IMR-90 (cell line): ENCODE measurements at regions not wholly inside any gene's neighbourhood (a gene's known extent, or its start where the extent isn't known, plus 50 kb on each side); places are given as distances from the start of the nearest gene placed in this dataset.

ENCODE experiments used
- ATAC-seq: fragments of 200-7000 bp; cut with Tn5 transposase; 2 replicates; pipeline ENCODE4 v1.9.1; 2020; ENCODE audit warnings: low read depth, mild to moderate bottlenecking, moderate library complexity
- BruUV-seq: library from RNA; stranded (reverse); fragments of 400-500 nt; replicated peaks from 2 replicates; lab custom pipeline; 2021; lab: Mats Ljungman, UMichigan
- CTCF ChIA-PET: fragments of 300-600 bp; formaldehyde crosslinking; extraction: SDS; loops from one replicate; lab custom pipeline; 2021; ENCODE audit warnings: antibody characterized with exemption; lab: Yijun Ruan, JAX
- POLR2A ChIA-PET: fragments of 300-600 bp; sonication (Branson Sonifier 250); formaldehyde crosslinking; loops from one replicate; lab custom pipeline; 2022; ENCODE audit warnings: antibody characterized with exemption; ENCODE audit not compliant: unreplicated experiment; lab: Charles Lee
- DNase-seq: peaks from one replicate; pipeline ENCODE4 v3.0.0; 2013
- H2AFZ ChIP-seq: replicated peaks from 2 replicates; pipeline ENCODE3; 2013; ENCODE audit warnings: low read length, mild to moderate bottlenecking; ENCODE audit not compliant: poor library complexity
- H2AK5ac ChIP-seq: 2 replicates; pipeline ENCODE4 v1.6.1; 2013; ENCODE audit warnings: low read depth, low read length, inconsistent platforms
- H2AK9ac ChIP-seq: replicated peaks from 2 replicates; pipeline ENCODE3; 2013; ENCODE audit warnings: mild to moderate bottlenecking, low read depth, low read length, moderate library complexity; ENCODE audit not compliant: poor library complexity
- H2BK120ac ChIP-seq: 2 replicates; pipeline ENCODE4 v1.6.1; 2013; ENCODE audit warnings: low read depth, low read length, inconsistent platforms
- H2BK15ac ChIP-seq: 3 replicates; pipeline ENCODE4 v1.6.1; 2013; ENCODE audit warnings: low read depth, low read length, inconsistent platforms
- H2BK20ac ChIP-seq: 2 replicates; pipeline ENCODE4 v1.6.1; 2013; ENCODE audit warnings: low read depth, mild to moderate bottlenecking, inconsistent platforms, low read length, moderate library complexity
- H2BK5ac ChIP-seq: 2 replicates; pipeline ENCODE4 v1.6.1; 2013; ENCODE audit warnings: mild to moderate bottlenecking, low read depth, low read length, inconsistent platforms; ENCODE audit not compliant: poor library complexity, severe bottlenecking
- H3K14ac ChIP-seq: replicated peaks from 2 replicates; pipeline ENCODE4 v1.6.1; 2013; ENCODE audit warnings: low read depth, low read length, inconsistent platforms
- H3K18ac ChIP-seq: 2 replicates; pipeline ENCODE4 v1.6.1; 2013; ENCODE audit warnings: low read depth, low read length, control low read depth
- H3K23ac ChIP-seq: 2 replicates; pipeline ENCODE4 v1.6.1; 2013; ENCODE audit warnings: low read depth, low read length, inconsistent platforms
- H3K27ac ChIP-seq: 2 replicates; pipeline ENCODE4 v1.5.1; 2013; ENCODE audit warnings: mild to moderate bottlenecking, control low read depth, low read length; ENCODE audit not compliant: insufficient read depth
- H3K27me3 ChIP-seq: 2 replicates; pipeline ENCODE4 v1.6.1; 2013; ENCODE audit warnings: low read length; ENCODE audit not compliant: control insufficient read depth, insufficient read depth
- H3K36me3 ChIP-seq: 2 replicates; pipeline ENCODE4 v1.6.1; 2013; ENCODE audit warnings: low read length, mixed read lengths; ENCODE audit not compliant: control insufficient read depth, insufficient read depth
- H3K4ac ChIP-seq: 2 replicates; pipeline ENCODE4 v1.6.1; 2013; ENCODE audit warnings: low read depth, low read length, inconsistent platforms
- H3K4me1 ChIP-seq: 2 replicates; pipeline ENCODE4 v1.6.1; 2013; ENCODE audit warnings: low read length, mixed read lengths; ENCODE audit not compliant: control insufficient read depth, insufficient read depth
- H3K4me2 ChIP-seq: 2 replicates; pipeline ENCODE4 v1.6.1; 2013; ENCODE audit warnings: low read depth, mild to moderate bottlenecking, control low read depth, low read length, moderate library complexity
- H3K4me3 ChIP-seq: 2 replicates; pipeline ENCODE4 v1.5.1; 2013; ENCODE audit warnings: low read depth, mild to moderate bottlenecking, control low read depth, low read length, moderate library complexity; ENCODE audit not compliant: insufficient read depth
- H3K56ac ChIP-seq: 2 replicates; pipeline ENCODE4 v1.6.1; 2013; ENCODE audit warnings: low read length, inconsistent platforms; ENCODE audit not compliant: insufficient read depth; ENCODE audit errors: extremely low read depth
- H3K79me1 ChIP-seq, 2 experiments: 2 replicates each; pipeline ENCODE4 v1.6.1; 2013; ENCODE audit warnings: low read length in 2 of 2, inconsistent platforms in 1 of 2, low read depth in 1 of 2
- H3K9ac ChIP-seq: 2 replicates; pipeline ENCODE4 v1.6.1; 2013; ENCODE audit warnings: low read depth, low read length, control low read depth
- H3K9me1 ChIP-seq: 2 replicates; pipeline ENCODE4 v1.6.1; 2013; ENCODE audit warnings: low read length, inconsistent platforms; ENCODE audit not compliant: insufficient read depth
- H3K9me3 ChIP-seq: 2 replicates; pipeline ENCODE4 v1.6.1; 2013; ENCODE audit warnings: low read length; ENCODE audit not compliant: control insufficient read depth, insufficient read depth
- H4K20me1 ChIP-seq: 2 replicates; pipeline ENCODE4 v1.6.1; 2013; ENCODE audit warnings: low read length, inconsistent platforms; ENCODE audit not compliant: insufficient read depth
- H4K5ac ChIP-seq: 2 replicates; pipeline ENCODE4 v1.6.1; 2013; ENCODE audit warnings: mild to moderate bottlenecking, low read depth, low read length, control low read depth
- H4K8ac ChIP-seq, 2 experiments: 2 replicates each; pipeline ENCODE4 v1.6.1; 2013; ENCODE audit warnings: low read depth in 2 of 2, low read length in 2 of 2, control low read depth in 1 of 2, inconsistent platforms in 1 of 2
- H4K91ac ChIP-seq: 2 replicates; pipeline ENCODE4 v1.6.1; 2013; ENCODE audit warnings: low read depth, low read length, inconsistent platforms; ENCODE audit not compliant: insufficient read depth
- BHLHE40 ChIP-seq: fragments of 150-350 bp; IDR thresholded peaks from 2 replicates; pipeline ENCODE4 v1.6.1; 2016; ENCODE audit warnings: mild to moderate bottlenecking, low read depth, low read length
- CEBPB ChIP-seq: IDR thresholded peaks from 2 replicates; pipeline ENCODE4 v1.6.1; 2012; ENCODE audit warnings: low read depth, low read length, improper control_type of control experiment
- CHD1 ChIP-seq: IDR thresholded peaks from 2 replicates; pipeline ENCODE4 v1.6.1; 2012; ENCODE audit warnings: low read depth, low read length, improper control_type of control experiment
- FOS ChIP-seq: fragments of 150-350 bp; IDR thresholded peaks from 2 replicates; pipeline ENCODE4 v1.6.1; 2016; ENCODE audit warnings: low read depth, low read length
- MAFK ChIP-seq: IDR thresholded peaks from 2 replicates; pipeline ENCODE4 v1.6.1; 2012; ENCODE audit warnings: low read depth, low read length, improper control_type of control experiment
- MAZ ChIP-seq: IDR thresholded peaks from 2 replicates; pipeline ENCODE4 v1.6.1; 2012; ENCODE audit warnings: low read depth, mild to moderate bottlenecking, low read length, improper control_type of control experiment, moderate library complexity, borderline replicate concordance
- MXI1 ChIP-seq: IDR thresholded peaks from 2 replicates; pipeline ENCODE4 v1.6.1; 2012; ENCODE audit warnings: low read depth, mild to moderate bottlenecking, low read length, moderate library complexity, borderline replicate concordance
- NFE2L2 ChIP-seq: fragments of 150-350 bp; IDR thresholded peaks from 2 replicates; pipeline ENCODE4 v1.6.1; 2016; ENCODE audit warnings: low read depth, mild to moderate bottlenecking, low read length
- POLR2A ChIP-seq: IDR thresholded peaks from 2 replicates; pipeline ENCODE4 v1.6.1; 2012; ENCODE audit warnings: mild to moderate bottlenecking, low read depth, low read length
- RAD21 ChIP-seq: IDR thresholded peaks from 2 replicates; pipeline ENCODE4 v1.6.1; 2012; ENCODE audit warnings: low read length, improper control_type of control experiment
- RCOR1 ChIP-seq: IDR thresholded peaks from 2 replicates; pipeline ENCODE4 v1.6.1; 2012; ENCODE audit warnings: mild to moderate bottlenecking, low read length, improper control_type of control experiment; ENCODE audit not compliant: insufficient replicate concordance
- RFX5 ChIP-seq: IDR thresholded peaks from 2 replicates; pipeline ENCODE4 v1.8.0; 2012; ENCODE audit warnings: low read depth, mild to moderate bottlenecking, low read length, moderate library complexity
- SMC3 ChIP-seq: fragments of 150-350 bp; IDR thresholded peaks from 2 replicates; pipeline ENCODE4 v1.6.1; 2016; ENCODE audit warnings: low read depth, mild to moderate bottlenecking, antibody characterized with exemption, low read length, moderate library complexity
- WGBS, 2 experiments: methylation state at CpG; one replicate each; pipeline versions ENCODE4 v1.1.5 to v1.1.7; 2013; ENCODE audit warnings: missing lambda C conversion rate in 2 of 2; ENCODE audit not compliant: insufficient read length in 1 of 2; ENCODE audit errors: extremely low coverage in 2 of 2; 5-methylcytosine and 5-hydroxymethylcytosine counted together
- dilution Hi-C: fragments of 300-500 bp; cut with HindIII; formaldehyde crosslinking; loops from one replicate; pipeline ENCODE4 v1.14.3; 2018; ENCODE audit warnings: low sequenced_read_pairs; ENCODE audit not compliant: unreplicated experiment
- in situ Hi-C: fragments of 300-500 bp; cut with MboI; formaldehyde crosslinking; loops from 3 replicates; pipeline ENCODE4 v1.14.3; 2019; ENCODE audit warnings: low sequenced_read_pairs, inconsistent platforms, mixed read lengths
- intact Hi-C: fragments of 100-400 bp; cut with micrococcal nuclease; formaldehyde crosslinking; loops from 2 replicates; pipeline ENCODE4 v1.10.0; 2022
- TF ChIP-seq, protein P1 (sequence below): fragments of 150-350 bp; IDR thresholded peaks from 2 replicates; pipeline ENCODE4 v1.6.1; 2017; ENCODE audit warnings: mild to moderate bottlenecking, antibody characterized with exemption, low read length, low read depth
- TF ChIP-seq, protein P2 (sequence below): fragments of 150-350 bp; IDR thresholded peaks from 2 replicates; pipeline ENCODE4 v1.6.1; 2016; ENCODE audit warnings: low read depth, mild to moderate bottlenecking, low read length, moderate library complexity, borderline replicate concordance
- TF ChIP-seq, protein P3 (sequence below): conservative IDR thresholded peaks from 2 replicates; pipeline ENCODE4 v1.5.1; 2012; ENCODE audit warnings: mild to moderate bottlenecking, low read depth, low read length, improper control_type of control experiment

DNA sequence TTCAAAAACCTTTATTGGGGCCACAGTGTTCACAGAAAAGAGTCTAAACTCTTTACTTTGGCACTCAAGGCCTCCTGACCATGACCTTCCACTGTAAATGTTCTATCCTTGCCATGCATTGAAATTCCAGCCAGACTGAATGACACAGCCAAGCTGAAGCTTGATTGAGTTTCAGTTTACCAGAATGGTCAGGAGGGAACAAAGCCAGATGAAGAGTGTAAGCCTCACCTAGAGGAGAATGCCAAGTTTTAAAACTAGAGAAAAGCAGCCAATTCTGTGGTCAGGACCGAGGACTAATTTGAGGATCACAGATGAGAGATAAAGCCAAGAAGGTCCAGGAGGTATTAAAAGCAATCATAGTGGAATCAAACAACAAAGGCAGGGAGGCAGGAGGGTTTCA is 215.3 kb downstream of the KCNA4 start:
- no peak overlapping the region for H2AK5ac ChIP-seq
- H3K4me2 ChIP-seq = no peak overlapping the region
- H3K4me1 ChIP-seq = no peaks in the 10 kb centered on the region
- no peak overlapping the region for H3K27ac ChIP-seq
- intact Hi-C loops = no loop called here
- H3K56ac ChIP-seq = no peak overlapping the region
- no peak overlapping the region for H3K18ac ChIP-seq
- no TSS peak for BruUV-seq
- H3K9ac ChIP-seq = no peak overlapping the region
- H2AK9ac ChIP-seq = no peak overlapping the region
- no peak overlapping the region for H2BK20ac ChIP-seq
- DNase-seq (no peak), ATAC-seq (no peak)
- H3K4me3 ChIP-seq = no peak overlapping the region
- H3K27me3 ChIP-seq = no peaks in the 10 kb centered on the region
- H2BK120ac ChIP-seq = no peak overlapping the region
- TF ChIP-seq RFX5 (no peak), NFE2L2 (no peak), CHD1 (no peak), MXI1 (no peak), MAZ (no peak), SMC3 (no peak), RAD21 (no peak), POLR2A (no peak), BHLHE40 (no peak), RCOR1 (no peak), FOS (no peak), MAFK (no peak), CEBPB (no peak)
- TF ChIP-seq, protein P1, sequence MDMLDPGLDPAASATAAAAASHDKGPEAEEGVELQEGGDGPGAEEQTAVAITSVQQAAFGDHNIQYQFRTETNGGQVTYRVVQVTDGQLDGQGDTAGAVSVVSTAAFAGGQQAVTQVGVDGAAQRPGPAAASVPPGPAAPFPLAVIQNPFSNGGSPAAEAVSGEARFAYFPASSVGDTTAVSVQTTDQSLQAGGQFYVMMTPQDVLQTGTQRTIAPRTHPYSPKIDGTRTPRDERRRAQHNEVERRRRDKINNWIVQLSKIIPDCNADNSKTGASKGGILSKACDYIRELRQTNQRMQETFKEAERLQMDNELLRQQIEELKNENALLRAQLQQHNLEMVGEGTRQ = no peak
- TF ChIP-seq, protein P2, sequence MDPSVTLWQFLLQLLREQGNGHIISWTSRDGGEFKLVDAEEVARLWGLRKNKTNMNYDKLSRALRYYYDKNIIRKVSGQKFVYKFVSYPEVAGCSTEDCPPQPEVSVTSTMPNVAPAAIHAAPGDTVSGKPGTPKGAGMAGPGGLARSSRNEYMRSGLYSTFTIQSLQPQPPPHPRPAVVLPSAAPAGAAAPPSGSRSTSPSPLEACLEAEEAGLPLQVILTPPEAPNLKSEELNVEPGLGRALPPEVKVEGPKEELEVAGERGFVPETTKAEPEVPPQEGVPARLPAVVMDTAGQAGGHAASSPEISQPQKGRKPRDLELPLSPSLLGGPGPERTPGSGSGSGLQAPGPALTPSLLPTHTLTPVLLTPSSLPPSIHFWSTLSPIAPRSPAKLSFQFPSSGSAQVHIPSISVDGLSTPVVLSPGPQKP = no peak
- TF ChIP-seq, protein P3, sequence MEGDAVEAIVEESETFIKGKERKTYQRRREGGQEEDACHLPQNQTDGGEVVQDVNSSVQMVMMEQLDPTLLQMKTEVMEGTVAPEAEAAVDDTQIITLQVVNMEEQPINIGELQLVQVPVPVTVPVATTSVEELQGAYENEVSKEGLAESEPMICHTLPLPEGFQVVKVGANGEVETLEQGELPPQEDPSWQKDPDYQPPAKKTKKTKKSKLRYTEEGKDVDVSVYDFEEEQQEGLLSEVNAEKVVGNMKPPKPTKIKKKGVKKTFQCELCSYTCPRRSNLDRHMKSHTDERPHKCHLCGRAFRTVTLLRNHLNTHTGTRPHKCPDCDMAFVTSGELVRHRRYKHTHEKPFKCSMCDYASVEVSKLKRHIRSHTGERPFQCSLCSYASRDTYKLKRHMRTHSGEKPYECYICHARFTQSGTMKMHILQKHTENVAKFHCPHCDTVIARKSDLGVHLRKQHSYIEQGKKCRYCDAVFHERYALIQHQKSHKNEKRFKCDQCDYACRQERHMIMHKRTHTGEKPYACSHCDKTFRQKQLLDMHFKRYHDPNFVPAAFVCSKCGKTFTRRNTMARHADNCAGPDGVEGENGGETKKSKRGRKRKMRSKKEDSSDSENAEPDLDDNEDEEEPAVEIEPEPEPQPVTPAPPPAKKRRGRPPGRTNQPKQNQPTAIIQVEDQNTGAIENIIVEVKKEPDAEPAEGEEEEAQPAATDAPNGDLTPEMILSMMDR = no peak
- no peak overlapping the region for H3K23ac ChIP-seq
- no peak overlapping the region for H3K14ac ChIP-seq
- in situ Hi-C loops = no loop called here
- H4K8ac ChIP-seq = no peak overlapping the region
- H3K9me3 ChIP-seq = no peaks in the 10 kb centered on the region
- no peak overlapping the region for H4K5ac ChIP-seq
- CTCF ChIA-PET = no interaction called here
- H2BK15ac ChIP-seq = no peak overlapping the region
- H4K91ac ChIP-seq = no peak overlapping the region
- H3K79me1 ChIP-seq = no peaks in the 10 kb centered on the region
- H2AFZ ChIP-seq = no peak overlapping the region
- H3K4ac ChIP-seq = no peak overlapping the region
- no peak overlapping the region for H2BK5ac ChIP-seq
- dilution Hi-C loops = no loop called here
- H3K9me1 ChIP-seq = no peaks in the 10 kb centered on the region
- H4K20me1 ChIP-seq = no peaks in the 10 kb centered on the region
- POLR2A ChIA-PET = no interaction called here
- WGBS, 2 experiments = 0% methylated on average over 1 of the region's 1 CpG; no CpG with 5 or more reads in 1 of the 2 experiments
- no peaks in the 10 kb centered on the region for H3K36me3 ChIP-seq
